ENCODE measurements at regions not wholly inside any gene's neighbourhood (a gene's known extent, or its start where the extent isn't known, plus 50 kb on each side); places are given as distances from the start of the nearest gene placed in this dataset.

DNA sequence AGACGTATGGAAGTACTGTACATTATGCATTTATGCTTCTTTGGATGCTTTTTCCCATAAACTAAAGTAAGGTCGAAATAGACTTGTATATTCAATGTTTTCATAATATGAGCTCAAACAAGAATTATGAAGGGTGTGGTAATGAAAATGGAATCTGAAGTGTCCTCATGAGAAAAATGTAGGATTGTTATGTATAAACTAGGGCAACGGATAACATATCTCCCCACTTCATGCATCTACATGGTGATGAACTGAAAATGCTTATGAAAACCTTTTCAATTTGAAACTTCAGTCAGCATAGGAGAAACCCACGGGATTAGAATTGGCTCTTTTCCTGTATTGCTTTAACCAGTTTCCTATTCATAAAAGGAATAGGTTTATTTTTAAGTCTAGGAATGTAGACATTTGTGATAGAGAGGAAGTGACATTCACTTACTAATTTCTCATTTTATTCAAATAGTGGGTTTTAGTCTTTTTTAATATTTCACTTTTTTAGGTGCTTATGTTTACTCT lies 608.2 kb upstream of the GCFC2 start:
- TF ChIP-seq, protein P1, sequence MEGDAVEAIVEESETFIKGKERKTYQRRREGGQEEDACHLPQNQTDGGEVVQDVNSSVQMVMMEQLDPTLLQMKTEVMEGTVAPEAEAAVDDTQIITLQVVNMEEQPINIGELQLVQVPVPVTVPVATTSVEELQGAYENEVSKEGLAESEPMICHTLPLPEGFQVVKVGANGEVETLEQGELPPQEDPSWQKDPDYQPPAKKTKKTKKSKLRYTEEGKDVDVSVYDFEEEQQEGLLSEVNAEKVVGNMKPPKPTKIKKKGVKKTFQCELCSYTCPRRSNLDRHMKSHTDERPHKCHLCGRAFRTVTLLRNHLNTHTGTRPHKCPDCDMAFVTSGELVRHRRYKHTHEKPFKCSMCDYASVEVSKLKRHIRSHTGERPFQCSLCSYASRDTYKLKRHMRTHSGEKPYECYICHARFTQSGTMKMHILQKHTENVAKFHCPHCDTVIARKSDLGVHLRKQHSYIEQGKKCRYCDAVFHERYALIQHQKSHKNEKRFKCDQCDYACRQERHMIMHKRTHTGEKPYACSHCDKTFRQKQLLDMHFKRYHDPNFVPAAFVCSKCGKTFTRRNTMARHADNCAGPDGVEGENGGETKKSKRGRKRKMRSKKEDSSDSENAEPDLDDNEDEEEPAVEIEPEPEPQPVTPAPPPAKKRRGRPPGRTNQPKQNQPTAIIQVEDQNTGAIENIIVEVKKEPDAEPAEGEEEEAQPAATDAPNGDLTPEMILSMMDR (IDR thresholded peaks at IDR 0.05), result no peak
- TF ChIP-seq POLR2A (IDR thresholded peaks at IDR 0.05), result no peak
